NCI-H1930 (cell line): ENCODE measurements at regions not wholly inside any gene's neighbourhood (a gene's known extent, or its start where the extent isn't known, plus 50 kb on each side); places are given as distances from the start of the nearest gene placed in this dataset.
"Not testable (repeated sequence)": the region's sequence is repeated elsewhere in the genome, so short reads cannot be mapped to it uniquely, and the experiment has no call there.

ENCODE experiments used
- DNase-seq, 2 experiments: peaks; one replicate each; lab custom pipeline; 2025; lab: John Stamatoyannopoulos, UW

DNA sequence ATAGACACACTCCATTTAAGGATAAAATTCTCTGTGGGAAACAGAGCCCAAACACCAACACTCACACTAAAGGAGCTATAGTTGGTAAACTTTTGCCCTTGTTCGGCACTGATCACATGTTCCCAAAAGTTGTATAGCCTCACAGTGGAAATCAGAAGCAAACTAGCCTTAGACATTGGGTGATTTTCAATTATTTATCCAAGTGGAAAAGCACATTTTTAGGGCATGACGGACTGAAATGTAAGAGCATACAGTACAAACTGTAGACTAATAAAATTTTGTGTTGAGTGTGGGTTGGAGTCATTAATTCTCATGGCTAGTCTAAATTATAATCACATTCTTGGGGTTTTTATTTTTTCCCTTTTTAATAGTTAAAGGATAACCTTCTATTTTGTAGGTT, 202.4 kb downstream of the MOXD1 start:
- no peak for DNase-seq

GRCh38 chr6:132198040-132198439, 203.2 kb downstream of the MOXD1 start:
- DNase-seq, result no peak

DNA sequence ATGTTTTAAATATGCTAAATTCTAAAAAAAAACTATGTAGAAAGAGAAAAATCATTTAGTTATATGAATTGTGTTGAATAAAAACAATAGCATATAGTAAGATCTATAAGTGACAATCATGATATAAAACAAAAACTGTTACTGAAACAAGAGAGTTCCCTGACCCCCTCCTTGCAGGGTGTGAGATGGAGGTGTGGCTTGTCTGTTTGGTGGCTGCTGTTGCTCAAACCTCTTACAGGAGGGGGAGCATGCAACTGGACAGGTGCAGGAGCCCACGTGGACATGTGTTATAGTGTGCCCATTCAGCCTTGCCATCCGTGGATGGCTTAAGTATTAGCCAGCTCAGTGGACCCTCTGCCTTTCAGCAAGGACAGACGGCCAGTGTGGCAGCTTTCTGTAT, 206.7 kb downstream of the MOXD1 start:
- no peak for DNase-seq

DNA sequence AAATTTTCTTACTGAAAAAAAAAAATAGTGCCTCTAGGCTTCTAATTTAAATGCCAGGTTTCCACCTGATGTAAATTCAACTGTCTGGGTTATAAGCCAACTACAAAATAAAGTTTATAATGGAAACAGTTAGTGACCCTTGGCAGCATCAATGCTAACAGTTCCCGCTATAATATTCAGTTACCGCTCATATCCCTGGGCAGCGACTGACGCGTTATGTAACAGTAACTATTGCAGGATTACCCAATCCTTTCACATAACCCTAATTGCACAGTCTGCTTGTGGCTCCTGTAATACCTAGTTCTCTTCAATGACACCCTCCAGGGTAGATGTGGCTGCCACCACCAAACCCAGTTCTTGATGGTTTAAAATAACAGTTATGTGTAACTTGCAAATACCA, 208.6 kb downstream of the MOXD1 start:
- no peak for DNase-seq

DNA sequence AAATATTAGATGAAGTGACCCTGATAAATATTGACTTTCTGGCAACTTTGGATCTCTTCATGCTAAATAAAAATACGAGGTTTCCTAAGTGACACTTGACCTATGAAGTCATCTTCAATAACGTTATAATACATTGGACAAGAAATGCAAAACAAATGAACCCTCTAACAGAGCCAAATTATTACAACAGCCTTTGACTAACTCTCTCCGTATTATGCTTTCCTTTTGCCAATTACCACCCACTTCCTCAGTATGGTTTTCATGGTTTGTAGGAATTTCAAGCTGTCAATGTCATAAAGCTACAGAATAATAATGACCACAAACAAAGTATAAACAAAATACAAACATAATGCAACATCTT, 210.5 kb downstream of the MOXD1 start:
- DNase-seq, result no peak

- DNase-seq, result no peak
These were observed 211.0 kb downstream of the MOXD1 start for GRCh38 chr6:132190097-132190814.

DNA sequence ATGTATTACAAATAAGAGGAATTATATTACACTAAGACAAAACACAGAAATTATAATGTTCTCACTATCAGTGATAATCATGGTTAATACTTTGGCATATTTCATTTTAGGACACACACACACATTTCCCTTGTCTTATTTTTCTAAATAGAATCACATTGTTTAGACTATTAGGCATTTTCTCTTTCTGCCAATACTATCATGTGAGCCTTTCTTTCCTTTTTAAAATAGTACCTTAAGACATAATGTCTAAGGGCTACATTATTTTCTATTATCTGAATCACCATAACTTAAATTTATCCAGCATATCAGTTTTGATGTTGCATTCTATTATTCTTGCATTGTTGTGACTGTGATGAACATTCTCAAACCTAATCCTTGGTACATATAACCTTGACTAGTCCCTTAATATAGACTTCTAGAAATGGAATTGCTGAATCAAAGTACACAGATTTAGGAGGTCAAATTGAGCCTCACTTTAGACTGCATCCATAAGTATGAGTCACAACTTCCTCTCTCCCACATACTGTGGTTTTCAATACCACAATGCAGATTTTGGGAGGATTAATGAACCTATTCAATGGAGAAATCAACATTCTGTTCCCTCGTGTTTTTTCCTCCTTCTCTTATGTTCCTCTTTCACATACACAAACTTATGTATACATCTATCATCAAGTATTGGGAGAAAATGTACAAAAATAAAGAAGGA, 212.6 kb downstream of the MOXD1 start:
- DNase-seq, result no peak

GRCh38 chr6:132187816-132188215, 213.5 kb downstream of the MOXD1 start:
- no peak for DNase-seq

GRCh38 chr6:132184966-132185365, 216.3 kb downstream of the MOXD1 start:
- not testable (repeated sequence) for DNase-seq

DNA sequence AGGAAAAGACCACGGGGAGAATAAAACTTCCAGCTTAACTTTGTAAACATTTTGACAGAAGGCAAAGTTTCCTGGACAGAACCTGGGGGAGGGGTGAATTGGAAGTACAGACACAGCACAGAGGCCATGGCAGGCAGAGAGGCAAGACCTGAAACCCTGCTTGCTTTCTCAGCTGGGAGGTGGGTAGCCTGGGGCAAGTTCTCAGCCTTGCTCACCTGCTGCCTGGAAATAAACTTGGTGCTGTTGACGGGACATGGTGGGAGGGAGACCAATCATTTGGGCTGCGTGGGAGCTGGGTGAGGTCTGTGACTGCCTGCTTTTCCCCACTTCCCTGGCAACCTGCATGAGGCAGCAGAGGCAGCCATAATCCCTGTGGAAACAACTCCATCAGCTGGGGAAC, 221.3 kb downstream of the MOXD1 start:
- DNase-seq, result no peak

DNA sequence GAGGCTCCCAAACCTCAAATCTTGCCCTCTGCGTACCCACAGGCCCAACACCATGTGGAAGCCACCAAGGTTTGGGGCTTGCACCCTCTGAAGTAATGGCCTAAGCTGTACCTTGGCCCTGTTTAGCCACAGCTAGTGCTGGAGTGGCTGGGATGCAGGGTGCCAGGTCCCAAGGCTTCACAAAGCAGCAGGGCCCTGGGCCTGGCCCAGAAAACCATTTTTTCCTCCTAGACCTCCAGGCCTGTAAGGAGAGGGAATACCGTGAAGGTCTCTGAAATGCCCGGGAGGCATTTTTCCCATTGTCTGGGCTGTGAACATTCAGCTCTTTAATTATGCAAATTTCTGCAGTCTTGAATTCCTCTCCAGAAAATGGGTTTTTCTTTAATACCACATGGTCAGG, 223.7 kb upstream of the CCN2 start:
- no peak for DNase-seq

DNA sequence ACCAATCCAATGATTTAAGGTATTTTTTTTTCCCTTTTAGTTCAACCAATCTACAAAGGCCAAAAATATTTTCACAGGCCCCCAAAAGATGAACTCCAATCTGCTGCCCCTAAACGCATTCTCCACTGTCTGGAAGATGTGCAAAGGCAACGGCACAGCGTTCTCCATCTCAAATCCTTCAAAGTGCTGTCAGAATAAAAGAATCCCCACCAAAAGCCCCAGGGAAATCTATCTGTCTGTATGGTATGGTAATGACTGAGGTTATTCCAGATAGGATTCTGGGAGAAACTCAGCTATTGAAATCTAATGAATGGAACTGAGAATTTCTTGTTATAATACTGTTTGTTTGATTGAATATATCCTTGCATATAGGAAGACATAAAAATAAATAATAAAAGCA, 217.8 kb upstream of the CCN2 start:
- no peak for DNase-seq

DNA sequence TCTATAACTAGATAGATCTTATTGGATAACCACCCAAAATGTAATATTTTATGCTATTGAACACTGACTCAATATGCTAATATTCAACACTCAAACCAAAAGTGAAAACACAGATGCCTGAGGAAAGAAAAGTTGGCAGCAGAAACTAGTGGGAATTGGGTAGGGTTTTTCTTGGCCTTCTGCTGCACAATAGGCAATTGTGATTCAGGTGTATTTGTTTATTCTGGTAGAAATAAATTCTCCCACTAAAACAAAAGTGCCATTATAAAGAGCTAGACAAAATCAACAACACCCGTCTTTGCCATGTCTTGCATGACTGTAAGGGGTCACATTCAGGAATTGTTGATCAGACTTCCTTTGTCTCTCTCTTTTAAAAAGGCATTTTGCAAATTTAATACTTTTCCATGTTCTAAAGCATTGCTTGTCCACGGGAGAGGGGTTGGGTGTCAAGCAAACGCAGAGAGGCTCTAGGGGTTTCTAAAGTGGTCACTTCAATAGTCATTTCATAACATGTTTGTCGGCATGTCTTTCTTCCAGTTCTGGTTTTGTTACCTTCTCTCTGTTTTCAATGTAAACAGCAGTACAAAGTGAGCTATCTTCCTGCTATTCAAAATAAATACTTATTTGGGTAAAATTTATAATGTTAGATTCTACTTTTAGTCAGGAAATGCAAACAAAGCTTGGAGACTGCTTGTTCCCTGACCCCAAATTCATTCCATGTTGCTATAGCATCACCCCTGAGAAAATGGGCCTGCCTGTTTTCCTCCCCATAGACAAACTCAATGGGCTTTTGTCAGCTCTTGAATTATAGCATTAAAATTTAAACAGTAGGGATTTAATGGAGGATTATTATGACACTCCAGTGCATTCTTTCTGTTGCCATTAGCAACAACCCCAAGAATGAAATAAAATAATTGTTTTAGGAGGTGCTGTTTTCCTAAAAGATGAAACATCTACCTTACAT, 217.0 kb upstream of the CCN2 start:
- peak; percentile 22 to 69 for DNase-seq

DNA sequence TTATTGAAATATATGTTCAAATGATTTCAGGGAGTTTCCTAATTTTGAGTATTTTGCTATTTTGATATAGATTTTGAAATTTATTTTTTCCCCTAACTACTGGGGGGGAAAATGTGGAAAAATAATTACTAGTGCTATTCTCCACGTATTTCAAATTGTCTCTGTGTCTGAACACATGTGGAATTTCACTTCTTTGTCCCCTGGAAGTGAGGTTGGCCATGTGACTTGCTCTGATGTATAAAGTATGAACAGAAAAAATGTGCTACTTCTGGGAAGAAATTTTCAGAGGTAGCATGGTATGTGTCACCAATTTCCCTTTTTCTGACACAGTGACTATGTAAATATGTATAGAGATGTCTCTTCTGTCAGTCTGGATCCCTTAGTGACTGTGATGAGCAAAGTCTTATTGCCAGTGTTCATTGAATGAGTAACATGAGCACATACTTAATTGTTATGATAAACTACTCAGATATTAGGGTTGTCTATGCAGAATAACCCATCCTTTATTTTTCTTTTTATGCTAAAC, 215.4 kb upstream of the CCN2 start:
- no peak for DNase-seq

DNA sequence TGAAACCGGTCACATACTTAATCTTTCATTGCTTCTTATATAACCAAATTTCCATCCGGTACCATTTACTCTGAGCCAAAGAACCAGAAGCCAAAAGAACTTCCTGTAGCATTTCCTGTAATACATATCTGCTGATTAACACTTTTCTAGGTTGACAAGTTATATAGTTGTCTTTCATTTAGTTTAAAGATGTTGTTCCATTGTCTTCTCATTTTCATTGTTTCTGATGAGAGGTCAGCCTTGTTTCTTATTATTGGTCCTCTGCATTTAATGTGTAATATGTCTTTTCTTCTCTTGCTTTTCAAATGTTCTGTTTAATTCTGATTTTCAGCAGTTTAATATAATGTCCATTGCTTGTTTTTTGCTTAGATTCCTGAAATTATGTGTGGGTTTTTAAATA, 214.5 kb upstream of the CCN2 start:
- DNase-seq, result no peak

DNA sequence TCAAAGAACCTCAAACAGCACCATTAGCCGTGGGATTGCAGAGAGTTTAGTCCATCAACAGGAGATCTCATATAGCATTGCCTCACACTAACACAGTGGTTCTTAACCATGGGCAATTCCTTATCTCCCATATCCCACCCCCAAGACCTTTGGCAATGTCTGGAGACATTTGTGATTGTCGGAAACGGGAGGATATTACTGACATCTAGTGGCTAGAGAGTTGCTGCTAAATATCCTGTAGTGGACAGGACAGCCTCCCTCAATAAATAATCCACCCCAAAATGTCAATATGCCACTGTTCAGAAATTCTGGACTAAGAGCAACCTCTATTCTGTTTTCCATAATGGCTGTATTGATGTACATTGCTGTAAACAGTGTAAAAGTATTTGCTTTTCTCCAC, 210.1 kb upstream of the CCN2 start:
- peak in 1 of 2 experiments; percentile 8 for DNase-seq

- DNase-seq, result no peak
These were observed 202.2 kb upstream of the CCN2 start for GRCh38 chr6:132153221-132153898.

DNA sequence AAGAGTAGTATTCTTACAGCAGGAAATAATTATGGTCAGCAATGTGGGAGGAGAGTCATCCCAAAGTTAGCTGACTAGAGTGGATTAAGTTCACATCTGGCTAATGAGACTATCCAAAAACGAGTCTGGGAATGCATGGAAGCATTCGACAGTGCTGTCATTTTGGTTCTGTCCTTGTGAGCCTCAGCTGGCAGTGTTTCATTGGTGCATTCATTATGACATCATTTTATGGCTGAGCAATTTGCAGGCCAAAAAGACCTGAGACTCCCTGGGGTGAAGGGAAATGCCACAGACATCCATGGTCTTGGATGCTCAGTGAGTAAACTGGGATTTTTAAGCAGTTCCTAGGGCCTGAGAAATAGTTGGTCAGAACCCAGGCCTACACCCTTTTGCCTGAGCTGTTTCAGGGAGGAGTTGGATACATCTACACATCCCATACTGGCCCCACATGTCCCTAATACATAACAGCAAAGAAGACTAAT, 196.4 kb upstream of the CCN2 start:
- DNase-seq, result no peak

DNA sequence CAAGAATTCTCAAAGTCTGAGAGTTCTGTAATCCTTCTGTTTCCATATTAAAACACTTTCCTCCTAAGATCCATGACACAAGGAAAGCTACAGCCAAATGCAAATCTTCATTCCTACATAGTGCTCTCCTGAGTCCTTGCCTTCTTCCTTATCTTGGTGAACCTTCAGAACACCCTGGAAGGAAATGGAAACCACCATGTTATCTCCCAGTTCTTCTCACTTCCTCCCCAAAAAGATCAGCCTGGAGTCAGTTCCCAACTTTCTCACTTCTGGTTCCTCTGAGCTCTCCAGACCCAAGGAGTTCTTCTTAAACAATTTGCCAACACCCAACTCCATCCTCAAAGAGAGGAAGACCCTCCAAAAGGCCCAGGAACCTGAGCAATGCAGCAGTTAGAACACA, 193.3 kb upstream of the CCN2 start:
- DNase-seq, result no peak

DNA sequence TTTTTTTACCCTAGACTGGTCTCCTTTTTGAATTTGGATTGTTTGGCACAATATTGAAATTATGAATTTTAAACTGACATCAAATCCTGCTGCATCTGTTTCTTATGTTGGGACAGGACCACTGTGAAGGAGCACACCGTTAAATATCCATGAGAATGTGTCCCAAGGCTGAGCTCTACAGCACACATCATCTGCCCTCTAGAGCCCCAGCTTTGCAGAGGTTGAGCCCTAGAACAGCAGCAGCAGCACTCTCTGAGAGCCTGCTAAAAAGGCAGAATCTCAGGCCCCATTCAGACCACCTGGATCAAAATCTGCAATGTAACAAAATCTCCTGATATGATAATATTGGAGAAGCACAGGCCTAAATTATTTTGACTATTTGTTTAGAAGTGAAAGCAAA, 192.1 kb upstream of the CCN2 start:
- DNase-seq, result no peak

- DNase-seq, result no peak
These were observed 191.6 kb upstream of the CCN2 start for GRCh38 chr6:132142768-132143167.

GRCh38 chr6:132142308-132142707, 191.1 kb upstream of the CCN2 start:
- DNase-seq, result no peak
